Endothelial cell of umbilical vein (primary cell): ENCODE measurements at regions not wholly inside any gene's neighbourhood (a gene's known extent, or its start where the extent isn't known, plus 50 kb on each side); places are given as distances from the start of the nearest gene placed in this dataset.

Source experiments
- BruUV-seq: library from RNA; stranded (reverse); fragments of 400-500 nt; replicated peaks from 2 replicates; lab custom pipeline; 2021; lab: Mats Ljungman, UMichigan
- CTCF ChIA-PET: fragments of 300-600, 350-600 bp; sonication (Branson Sonifier 250); formaldehyde crosslinking; loops from one replicate; lab custom pipeline; 2021; ENCODE audit warnings: antibody characterized with exemption, inconsistent platforms; lab: Charles Lee
- POLR2A ChIA-PET: fragments of 300-600, 350-600 bp; sonication (Branson Sonifier 250); formaldehyde crosslinking; loops from one replicate; lab custom pipeline; 2021; ENCODE audit warnings: antibody characterized with exemption, inconsistent platforms; lab: Charles Lee
- DNase-seq: peaks from one replicate; pipeline ENCODE4 v3.0.0-alpha.2; 2011; ENCODE audit warnings: low read depth, low spot score
- FAIRE-seq: peaks from 2 replicates; lab custom pipeline; 2011; peaks lifted over from hg19 to GRCh38; lab: Jason Lieb, UNC
- H2AFZ ChIP-seq: 2 replicates; pipeline ENCODE4 v1.6.0; 2012; ENCODE audit warnings: low read depth, low read length, control low read depth, inconsistent platforms
- H3K27ac ChIP-seq: 2 replicates; pipeline ENCODE4 v1.5.1; 2011; ENCODE audit warnings: low read depth, mild to moderate bottlenecking, control low read depth, low read length, moderate library complexity; ENCODE audit not compliant: insufficient read depth
- H3K27me3 ChIP-seq, 2 experiments: 2 replicates each; pipeline versions ENCODE4 v1.6.0 to v1.6.1; 2011; ENCODE audit warnings: low read length in 2 of 2, mixed read lengths in 1 of 2; ENCODE audit not compliant: control insufficient read depth in 2 of 2, insufficient read depth in 2 of 2
- H3K36me3 ChIP-seq, 2 experiments: 2 replicates in 1 of 2; 3 replicates in 1 of 2; pipeline ENCODE4 v1.5.1; 2011; ENCODE audit warnings: low read length in 2 of 2, mild to moderate bottlenecking in 1 of 2, moderate library complexity in 1 of 2; ENCODE audit not compliant: control insufficient read depth in 2 of 2, insufficient read depth in 2 of 2; ENCODE audit errors: extremely low read depth in 1 of 2
- H3K4me1 ChIP-seq: 3 replicates; pipeline ENCODE4 v1.5.1; 2011; ENCODE audit warnings: mild to moderate bottlenecking, low read length; ENCODE audit not compliant: control insufficient read depth, insufficient read depth; ENCODE audit errors: extremely low read depth
- H3K4me2 ChIP-seq: 2 replicates; pipeline ENCODE4 v1.6.1; 2011; ENCODE audit warnings: low read length, control low read depth, mixed read lengths; ENCODE audit not compliant: insufficient read depth
- H3K4me3 ChIP-seq, 3 experiments: fragments of 200-600 bp in 1 of 3; sonication (generic), shearing (Covaris generic) in 1 of 3; replicated peaks in 1 of 3; 2 replicates each; pipeline ENCODE4 v1.5.1; 2011 to 2016; ENCODE audit warnings: control low read depth in 3 of 3, low read length in 3 of 3, mild to moderate bottlenecking in 2 of 3, inconsistent platforms in 1 of 3, low read depth in 1 of 3, moderate library complexity in 1 of 3; ENCODE audit not compliant: insufficient read depth in 1 of 3
- H3K79me2 ChIP-seq: 2 replicates; pipeline ENCODE4 v1.6.0; 2012; ENCODE audit warnings: low read length, inconsistent platforms; ENCODE audit not compliant: control insufficient read depth, insufficient read depth
- H3K9ac ChIP-seq: replicated peaks from 2 replicates; pipeline ENCODE3; 2011; ENCODE audit warnings: low read length, control low read depth; ENCODE audit not compliant: insufficient read depth; ENCODE audit errors: extremely low read depth
- H3K9me1 ChIP-seq: replicated peaks from 3 replicates; pipeline ENCODE4 v1.6.0; 2011; ENCODE audit warnings: mild to moderate bottlenecking, low read length; ENCODE audit not compliant: control insufficient read depth, insufficient read depth; ENCODE audit errors: extremely low read depth
- H3K9me3 ChIP-seq: replicated peaks from 2 replicates; pipeline ENCODE4 v1.5.1; 2012; ENCODE audit warnings: low read length, inconsistent platforms; ENCODE audit not compliant: control insufficient read depth, insufficient read depth
- H4K20me1 ChIP-seq: replicated peaks from 2 replicates; pipeline ENCODE3; 2011; ENCODE audit warnings: mild to moderate bottlenecking, low read length; ENCODE audit not compliant: control insufficient read depth, insufficient read depth; ENCODE audit errors: extremely low read depth
- CTCF ChIP-seq, 2 donors: IDR thresholded peaks; 1 replicate in 1 of 2; 2 replicates in 1 of 2; pipeline ENCODE4 v1.5.1; 2011; ENCODE audit warnings: low read length in 2 of 2, mild to moderate bottlenecking in 2 of 2, moderate library complexity in 2 of 2, control low read depth in 1 of 2, inconsistent platforms in 1 of 2, low read depth in 1 of 2; ENCODE audit not compliant: insufficient read depth in 1 of 2; ENCODE audit errors: extremely low read depth in 1 of 2
- EZH2 ChIP-seq: IDR thresholded peaks from 2 replicates; pipeline ENCODE4 v1.6.1; 2012; ENCODE audit warnings: borderline replicate concordance, low read depth, mild to moderate bottlenecking, moderate library complexity, low read length, inconsistent platforms; ENCODE audit not compliant: severe bottlenecking
- FOS ChIP-seq: IDR thresholded peaks from 2 replicates; pipeline ENCODE4 v1.6.1; 2011; ENCODE audit warnings: mild to moderate bottlenecking, low read length, moderate library complexity, borderline replicate concordance; ENCODE audit not compliant: insufficient read depth
- GATA2 ChIP-seq: IDR thresholded peaks from 2 replicates; pipeline ENCODE4 v1.7.0; 2011; ENCODE audit warnings: low read depth, mild to moderate bottlenecking, moderate library complexity, mixed read lengths, low read length; ENCODE audit not compliant: insufficient read length, insufficient read depth
- JUN ChIP-seq: IDR thresholded peaks from 2 replicates; pipeline ENCODE4 v1.6.1; 2011; ENCODE audit warnings: borderline replicate concordance, low read depth; ENCODE audit not compliant: insufficient read length, insufficient read depth
- MAX ChIP-seq: IDR thresholded peaks from 2 replicates; pipeline ENCODE4 v1.6.1; 2011; ENCODE audit not compliant: insufficient read depth, insufficient read length
- MYC ChIP-seq: IDR thresholded peaks from one replicate; pipeline ENCODE4 v1.6.1; 2011; ENCODE audit warnings: mild to moderate bottlenecking, low read depth, low read length
- POLR2A ChIP-seq: IDR thresholded peaks from 2 replicates; pipeline ENCODE4 v1.6.1; 2012; ENCODE audit warnings: low read depth, mild to moderate bottlenecking, control low read depth, low read length
- POLR2AphosphoS5 ChIP-seq: IDR thresholded peaks from 2 replicates; pipeline ENCODE4 v1.6.1; 2012; ENCODE audit warnings: low read depth, mild to moderate bottlenecking, control low read depth, low read length, moderate library complexity; ENCODE audit not compliant: insufficient read depth
- dilution Hi-C: fragments of 300-500 bp; cut with MboI; formaldehyde crosslinking; loops from one replicate; pipeline ENCODE4 v1.15.0; 2019; ENCODE audit warnings: low sequenced_read_pairs; ENCODE audit not compliant: extremely low pct_ligation_motif_present
- intact Hi-C: fragments of 100-400 bp; cut with micrococcal nuclease; formaldehyde crosslinking; loops from one replicate; pipeline ENCODE4 v1.10.0; 2022

- H3K27ac ChIP-seq: no peak overlapping the region
- BruUV-seq: no TSS peak
- H3K79me2 ChIP-seq: no peaks in the 10 kb centered on the region
- H3K4me2 ChIP-seq: no peak overlapping the region
- no peaks in the 10 kb centered on the region for H3K9me3 ChIP-seq
- CTCF ChIA-PET: no interaction called here
- dilution Hi-C loops: no loop called here
- POLR2A ChIA-PET: no interaction called here
- H2AFZ ChIP-seq: no peak overlapping the region
- no peaks in the 10 kb centered on the region for H3K9me1 ChIP-seq
- no peak for TF ChIP-seq MYC
- no peak overlapping the region for H3K9ac ChIP-seq
- no peaks in the 10 kb centered on the region for H3K36me3 ChIP-seq
- H3K4me1 ChIP-seq: no peaks in the 10 kb centered on the region
- intact Hi-C loops: no loop called here
- no peak for DNase-seq
- no peak overlapping the region for H3K4me3 ChIP-seq
- H4K20me1 ChIP-seq: no peaks in the 10 kb centered on the region
- no peak for FAIRE-seq
- peaks cover 1 to 6% of the 10 kb centered on the region in 2 experiments for H3K27me3 ChIP-seq
These were observed 67.4 kb upstream of the DMRTA1 start for GRCh38 chr9:22379272-22379671.

GRCh38 chr9:22381170-22381569 is 65.5 kb upstream of the DMRTA1 start:
- Histone ChIP-seq H3K4me1 (no peaks in the 10 kb centered on the region), H4K20me1 (no peaks in the 10 kb centered on the region), H3K36me3 (no peaks in the 10 kb centered on the region), H3K27ac (no peak overlapping the region), H3K9ac (no peak overlapping the region), H3K79me2 (no peaks in the 10 kb centered on the region), H3K4me3 (no peak overlapping the region), H2AFZ (no peak overlapping the region), H3K9me3 (no peaks in the 10 kb centered on the region), H3K27me3 (peaks cover 1 to 6% of the 10 kb centered on the region in 2 experiments), H3K9me1 (no peaks in the 10 kb centered on the region), H3K4me2 (no peak overlapping the region)
- TF ChIP-seq JUN (no peak), EZH2 (no peak), CTCF (IDR thresholded peaks at IDR 0.05; ENCODE audit: extremely low read depth in 1 of 2, insufficient read depth in 1 of 2, low read depth in 1 of 2, low read length in 2 of 2) (no peak), POLR2AphosphoS5 (no peak), FOS (no peak), GATA2 (no peak), MAX (no peak), MYC (no peak), POLR2A (no peak)
- CTCF ChIA-PET: interaction anchor here (1.6 kb wide), 1 partner anchor 9 kb away, joined by 3 read pairs; no protein-coding TSS in a partner anchor
- POLR2A ChIA-PET: no interaction called here
- FAIRE-seq (no peak), DNase-seq (no peak)
- BruUV-seq: no TSS peak
- intact Hi-C loops (no loop called here), dilution Hi-C loops (no loop called here)
